ENCODE measurements at regions not wholly inside any gene's neighbourhood (a gene's known extent, or its start where the extent isn't known, plus 50 kb on each side); places are given as distances from the start of the nearest gene placed in this dataset.

- Histone ChIP-seq H3K9me2 (replicated peaks; ENCODE audit: insufficient read depth, low read length) (no peaks in the 10 kb centered on the region), H3K4me1 (ENCODE audit: low read length) (peaks cover 8% of the 10 kb centered on the region; the same call in 1 of the 2 replicates), H3K27me3 (replicated peaks; ENCODE audit: insufficient read depth, low read length) (no peaks in the 10 kb centered on the region), H3K79me2 (ENCODE audit: low read length) (peaks cover 59% of the 10 kb centered on the region), H2AFZ (ENCODE audit: low read length) (peak overlapping the region; percentile 54), H3K36me3 (replicated peaks; ENCODE audit: insufficient read depth, low read length) (no peaks in the 10 kb centered on the region), H3K9ac (ENCODE audit: low read length) (peak overlapping the region; percentile 92), H3F3A (ENCODE audit: insufficient read depth, low read length) (peaks cover 21% of the 10 kb centered on the region), H3K4me2 (ENCODE audit: low read depth, low read length) (peak overlapping the region; percentile 99), H3K27ac (ENCODE audit: low read length) (peak overlapping the region; percentile 69; the same call in 1 of the 2 replicates), H3K4me3 (ENCODE audit: low read length) (peak overlapping the region; percentile 86), H4K20me1 (ENCODE audit: insufficient read depth, low read length) (peaks cover 11% of the 10 kb centered on the region; the same call in 1 of the 2 replicates), H3K9me3 (replicated peaks; ENCODE audit: insufficient read depth, low read length) (no peaks in the 10 kb centered on the region)
- DNase-seq, result peak; percentile 24
- TF ChIP-seq EZH2phosphoT487 (IDR thresholded peaks at IDR 0.05; ENCODE audit: low read length) (no peak), EZH2 (optimal IDR thresholded peaks at IDR 0.05; ENCODE audit: low read depth, low read length) (no peak), CTCF (IDR thresholded peaks at IDR 0.05; ENCODE audit: low read length) (no peak)
These were observed 1336.9 kb downstream of the BRD1 start for GRCh38 chr22:48490500-48491411.

- Histone ChIP-seq H3F3A (ENCODE audit: insufficient read depth, low read length) (peaks cover 21% of the 10 kb centered on the region), H3K4me1 (ENCODE audit: low read length) (peaks cover 8% of the 10 kb centered on the region; the same call in 1 of the 2 replicates), H3K36me3 (replicated peaks; ENCODE audit: insufficient read depth, low read length) (no peaks in the 10 kb centered on the region), H3K79me2 (ENCODE audit: low read length) (peaks cover 50% of the 10 kb centered on the region), H3K9ac (ENCODE audit: low read length) (peak overlapping the region; percentile 92), H3K27me3 (replicated peaks; ENCODE audit: insufficient read depth, low read length) (no peaks in the 10 kb centered on the region), H2AFZ (ENCODE audit: low read length) (peak overlapping the region; percentile 54), H3K4me2 (ENCODE audit: low read depth, low read length) (peak overlapping the region; percentile 99; the same call in 1 of the 2 replicates), H4K20me1 (ENCODE audit: insufficient read depth, low read length) (peaks cover 11% of the 10 kb centered on the region; the same call in 1 of the 2 replicates), H3K27ac (ENCODE audit: low read length) (peak overlapping the region; percentile 69; the same call in 1 of the 2 replicates), H3K4me3 (ENCODE audit: low read length) (peak overlapping the region; percentile 86), H3K9me3 (replicated peaks; ENCODE audit: insufficient read depth, low read length) (no peaks in the 10 kb centered on the region), H3K9me2 (replicated peaks; ENCODE audit: insufficient read depth, low read length) (no peaks in the 10 kb centered on the region)
- peak; percentile 34 for DNase-seq
- TF ChIP-seq CTCF (IDR thresholded peaks at IDR 0.05; ENCODE audit: low read length), result no peak
- no peak for TF ChIP-seq EZH2 (optimal IDR thresholded peaks at IDR 0.05; ENCODE audit: low read depth, low read length)
- TF ChIP-seq EZH2phosphoT487 (IDR thresholded peaks at IDR 0.05; ENCODE audit: low read length), result no peak
These were observed 1337.8 kb downstream of the BRD1 start for GRCh38 chr22:48489551-48490499.

- no peak overlapping the region for H3K4me3 ChIP-seq (ENCODE audit: low read length)
- H4K20me1 ChIP-seq (ENCODE audit: insufficient read depth, low read length), result peaks cover 9% of the 10 kb centered on the region; the same call in 1 of the 2 replicates
These were observed 1338.8 kb downstream of the BRD1 start for GRCh38 chr22:48488611-48489511.

More at GRCh38 chr22:48488611-48489511, 1338.8 kb downstream of the BRD1 start:
- no peak overlapping the region for H3K9ac ChIP-seq (ENCODE audit: low read length)
- H3K27ac ChIP-seq (ENCODE audit: low read length), result no peak overlapping the region
- no peak; the same call in 1 of the 2 replicates for TF ChIP-seq CTCF (IDR thresholded peaks at IDR 0.05; ENCODE audit: low read length)
- no peaks in the 10 kb centered on the region for H3K9me2 ChIP-seq (replicated peaks; ENCODE audit: insufficient read depth, low read length)
- H2AFZ ChIP-seq (ENCODE audit: low read length), result no peak overlapping the region
- no peaks in the 10 kb centered on the region for H3K36me3 ChIP-seq (replicated peaks; ENCODE audit: insufficient read depth, low read length)
- H3F3A ChIP-seq (ENCODE audit: insufficient read depth, low read length), result peaks cover 21% of the 10 kb centered on the region
- no peak overlapping the region for H3K4me2 ChIP-seq (ENCODE audit: low read depth, low read length)
- no peaks in the 10 kb centered on the region for H3K27me3 ChIP-seq (replicated peaks; ENCODE audit: insufficient read depth, low read length)
- H3K9me3 ChIP-seq (replicated peaks; ENCODE audit: insufficient read depth, low read length), result no peaks in the 10 kb centered on the region
- DNase-seq, result peak; percentile 45
- peaks cover 40% of the 10 kb centered on the region for H3K79me2 ChIP-seq (ENCODE audit: low read length)
- peaks cover 8% of the 10 kb centered on the region; the same call in 1 of the 2 replicates for H3K4me1 ChIP-seq (ENCODE audit: low read length)

All from MM.1S (cell line).